ENCODE measurements at regions not wholly inside any gene's neighbourhood (a gene's known extent, or its start where the extent isn't known, plus 50 kb on each side); places are given as distances from the start of the nearest gene placed in this dataset.

DNA sequence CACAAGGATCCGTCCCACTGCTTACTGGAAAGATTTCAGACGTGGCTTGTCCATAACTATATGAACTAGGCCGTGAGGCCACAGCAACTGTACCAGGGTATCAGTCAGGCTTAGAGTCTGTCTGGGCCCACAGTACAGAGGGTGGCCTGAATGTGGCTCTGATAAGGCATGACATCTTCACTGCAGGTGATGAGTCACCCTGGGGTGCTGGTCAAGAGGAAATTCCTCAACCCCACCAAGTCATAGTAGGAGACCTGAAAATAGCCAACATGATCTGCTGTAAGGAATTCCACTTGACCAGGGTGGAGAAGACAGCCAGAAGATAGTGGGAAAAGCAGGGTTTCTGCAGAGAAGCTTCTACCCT is 107.7 kb downstream of the INHBB start (continued):
- TF ChIP-seq XRCC5 (optimal IDR thresholded peaks at IDR 0.05; ENCODE audit: low read length): peak; percentile 31
- TF ChIP-seq, protein P1, sequence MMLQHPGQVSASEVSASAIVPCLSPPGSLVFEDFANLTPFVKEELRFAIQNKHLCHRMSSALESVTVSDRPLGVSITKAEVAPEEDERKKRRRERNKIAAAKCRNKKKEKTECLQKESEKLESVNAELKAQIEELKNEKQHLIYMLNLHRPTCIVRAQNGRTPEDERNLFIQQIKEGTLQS (CRISPR knock-in tag; IDR thresholded peaks at IDR 0.05): peak; percentile 54; the same call in 1 of the 2 replicates
- TF ChIP-seq ZKSCAN8 (CRISPR knock-in tag; IDR thresholded peaks at IDR 0.05; ENCODE audit: borderline replicate concordance): no peak
- TF ChIP-seq SUZ12 (IDR thresholded peaks at IDR 0.05; ENCODE audit: low read depth, low read length): no peak
- TF ChIP-seq HOXA3 (CRISPR knock-in tag; IDR thresholded peaks at IDR 0.05): no peak
- TF ChIP-seq ZNF12 (CRISPR knock-in tag; IDR thresholded peaks at IDR 0.05): peak; percentile 78; the same call in 1 of the 2 replicates
- TF ChIP-seq XBP1 (CRISPR knock-in tag; IDR thresholded peaks at IDR 0.05): no peak
- TF ChIP-seq HCFC1 (IDR thresholded peaks at IDR 0.05; ENCODE audit: low read depth, low read length): no peak
- TF ChIP-seq, protein P2, sequence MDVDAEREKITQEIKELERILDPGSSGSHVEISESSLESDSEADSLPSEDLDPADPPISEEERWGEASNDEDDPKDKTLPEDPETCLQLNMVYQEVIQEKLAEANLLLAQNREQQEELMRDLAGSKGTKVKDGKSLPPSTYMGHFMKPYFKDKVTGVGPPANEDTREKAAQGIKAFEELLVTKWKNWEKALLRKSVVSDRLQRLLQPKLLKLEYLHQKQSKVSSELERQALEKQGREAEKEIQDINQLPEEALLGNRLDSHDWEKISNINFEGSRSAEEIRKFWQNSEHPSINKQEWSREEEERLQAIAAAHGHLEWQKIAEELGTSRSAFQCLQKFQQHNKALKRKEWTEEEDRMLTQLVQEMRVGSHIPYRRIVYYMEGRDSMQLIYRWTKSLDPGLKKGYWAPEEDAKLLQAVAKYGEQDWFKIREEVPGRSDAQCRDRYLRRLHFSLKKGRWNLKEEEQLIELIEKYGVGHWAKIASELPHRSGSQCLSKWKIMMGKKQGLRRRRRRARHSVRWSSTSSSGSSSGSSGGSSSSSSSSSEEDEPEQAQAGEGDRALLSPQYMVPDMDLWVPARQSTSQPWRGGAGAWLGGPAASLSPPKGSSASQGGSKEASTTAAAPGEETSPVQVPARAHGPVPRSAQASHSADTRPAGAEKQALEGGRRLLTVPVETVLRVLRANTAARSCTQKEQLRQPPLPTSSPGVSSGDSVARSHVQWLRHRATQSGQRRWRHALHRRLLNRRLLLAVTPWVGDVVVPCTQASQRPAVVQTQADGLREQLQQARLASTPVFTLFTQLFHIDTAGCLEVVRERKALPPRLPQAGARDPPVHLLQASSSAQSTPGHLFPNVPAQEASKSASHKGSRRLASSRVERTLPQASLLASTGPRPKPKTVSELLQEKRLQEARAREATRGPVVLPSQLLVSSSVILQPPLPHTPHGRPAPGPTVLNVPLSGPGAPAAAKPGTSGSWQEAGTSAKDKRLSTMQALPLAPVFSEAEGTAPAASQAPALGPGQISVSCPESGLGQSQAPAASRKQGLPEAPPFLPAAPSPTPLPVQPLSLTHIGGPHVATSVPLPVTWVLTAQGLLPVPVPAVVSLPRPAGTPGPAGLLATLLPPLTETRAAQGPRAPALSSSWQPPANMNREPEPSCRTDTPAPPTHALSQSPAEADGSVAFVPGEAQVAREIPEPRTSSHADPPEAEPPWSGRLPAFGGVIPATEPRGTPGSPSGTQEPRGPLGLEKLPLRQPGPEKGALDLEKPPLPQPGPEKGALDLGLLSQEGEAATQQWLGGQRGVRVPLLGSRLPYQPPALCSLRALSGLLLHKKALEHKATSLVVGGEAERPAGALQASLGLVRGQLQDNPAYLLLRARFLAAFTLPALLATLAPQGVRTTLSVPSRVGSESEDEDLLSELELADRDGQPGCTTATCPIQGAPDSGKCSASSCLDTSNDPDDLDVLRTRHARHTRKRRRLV (CRISPR knock-in tag; IDR thresholded peaks at IDR 0.05): no peak
- TF ChIP-seq NONO (IDR thresholded peaks at IDR 0.05): no peak
- no peak for TF ChIP-seq NONO (CRISPR knock-in tag; conservative IDR thresholded peaks at IDR 0.05)
- no peak for TF ChIP-seq KAT7 (CRISPR knock-in tag; IDR thresholded peaks at IDR 0.05; ENCODE audit: borderline replicate concordance)
